Neuron (in vitro differentiated cells): ENCODE measurements at regions not wholly inside any gene's neighbourhood (a gene's known extent, or its start where the extent isn't known, plus 50 kb on each side); places are given as distances from the start of the nearest gene placed in this dataset.

ENCODE experiments used
- H2AFZ ChIP-seq: one replicate; pipeline ENCODE4 v1.6.1; 2013; ENCODE audit warnings: low read depth, mild to moderate bottlenecking, inconsistent platforms, low read length, moderate library complexity
- H3K27me3 ChIP-seq: one replicate; pipeline ENCODE4 v1.6.1; 2013; ENCODE audit warnings: low read length; ENCODE audit not compliant: insufficient read depth
- H3K36me3 ChIP-seq: one replicate; pipeline ENCODE4 v1.6.1; 2013; ENCODE audit warnings: low read length; ENCODE audit not compliant: insufficient read depth
- H3K4me1 ChIP-seq: one replicate; pipeline ENCODE4 v1.6.1; 2013; ENCODE audit warnings: low read length; ENCODE audit not compliant: insufficient read depth
- H3K4me3 ChIP-seq: 2 replicates; pipeline ENCODE4 v1.5.1; 2013; ENCODE audit warnings: mild to moderate bottlenecking, low read length, moderate library complexity
- H3K9me3 ChIP-seq: one replicate; pipeline ENCODE4 v1.6.1; 2013; ENCODE audit warnings: low read length

DNA sequence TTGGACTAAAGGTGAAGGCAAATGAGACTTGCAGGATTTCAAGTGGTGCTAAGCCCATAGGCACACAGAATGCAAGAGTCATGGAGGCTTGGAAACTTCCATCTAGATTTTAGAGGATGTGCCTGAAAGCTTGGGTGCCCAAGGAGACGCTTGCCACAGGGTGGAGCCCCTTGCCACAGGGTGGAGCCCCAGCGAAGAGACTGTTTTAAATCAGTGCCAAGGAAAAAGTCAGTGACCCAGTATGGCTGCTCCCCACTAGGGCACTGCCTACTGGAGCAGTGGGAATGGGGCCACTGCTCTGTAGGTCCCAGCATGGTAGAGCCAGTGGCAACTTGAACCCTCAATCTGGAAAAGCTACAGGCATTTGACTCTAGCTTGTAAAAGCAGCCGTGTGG lies 794.2 kb upstream of the LCORL start:
- Histone ChIP-seq H3K27me3 (no peaks in the 10 kb centered on the region), H3K4me3 (no peak overlapping the region), H3K9me3 (no peaks in the 10 kb centered on the region), H3K4me1 (no peaks in the 10 kb centered on the region), H3K36me3 (no peaks in the 10 kb centered on the region), H2AFZ (no peak overlapping the region)

GRCh38 chr4:18815081-18815778 lies 793.7 kb upstream of the LCORL start:
- Histone ChIP-seq H3K4me3 (no peak overlapping the region), H3K4me1 (no peaks in the 10 kb centered on the region), H3K36me3 (no peaks in the 10 kb centered on the region), H3K9me3 (no peaks in the 10 kb centered on the region), H3K27me3 (no peaks in the 10 kb centered on the region), H2AFZ (no peak overlapping the region)

DNA sequence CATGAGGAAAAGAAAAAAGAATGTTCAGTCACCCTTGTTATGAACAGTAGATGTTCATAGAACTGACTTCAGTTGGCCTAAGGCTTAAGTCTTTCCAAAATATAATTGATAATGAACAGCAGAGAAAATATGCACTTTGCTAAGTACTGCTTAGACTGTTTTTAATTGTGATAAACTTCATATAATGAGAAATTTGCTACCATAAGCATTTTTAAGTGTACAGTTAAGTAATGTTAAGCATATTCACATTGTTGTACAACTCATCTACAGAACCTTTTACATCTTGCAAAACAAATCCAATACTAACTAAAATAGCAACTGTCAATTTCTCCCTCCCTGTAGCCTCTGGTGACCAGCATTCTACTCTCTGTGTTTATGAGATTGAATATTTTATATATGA lies 792.2 kb upstream of the LCORL start:
- H3K4me3 ChIP-seq = no peak overlapping the region
- no peaks in the 10 kb centered on the region for H3K27me3 ChIP-seq
- H3K4me1 ChIP-seq = no peaks in the 10 kb centered on the region
- no peaks in the 10 kb centered on the region for H3K36me3 ChIP-seq
- H3K9me3 ChIP-seq = no peaks in the 10 kb centered on the region
- H2AFZ ChIP-seq = no peak overlapping the region

DNA sequence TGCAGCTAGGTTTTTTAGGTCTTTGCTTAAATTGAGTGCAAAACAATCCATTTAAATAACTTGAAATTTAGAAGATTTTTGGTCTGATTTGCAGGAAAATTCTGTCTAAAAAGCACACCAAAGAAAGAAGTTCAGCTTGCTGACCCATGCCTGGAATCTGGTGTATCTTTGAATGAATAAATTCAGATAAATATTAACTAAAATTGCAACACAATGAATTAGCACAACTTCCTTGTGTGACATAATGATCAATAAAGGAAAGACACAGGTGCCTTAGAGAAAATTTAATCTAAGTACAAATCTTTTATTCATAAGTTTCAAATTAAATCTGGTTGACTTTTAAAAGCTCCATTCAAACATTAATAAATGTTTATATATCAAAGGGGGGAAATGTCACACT lies 791.5 kb upstream of the LCORL start:
- Histone ChIP-seq H3K9me3 (no peaks in the 10 kb centered on the region), H3K27me3 (no peaks in the 10 kb centered on the region), H2AFZ (no peak overlapping the region), H3K36me3 (no peaks in the 10 kb centered on the region), H3K4me1 (no peaks in the 10 kb centered on the region), H3K4me3 (no peak overlapping the region)

DNA sequence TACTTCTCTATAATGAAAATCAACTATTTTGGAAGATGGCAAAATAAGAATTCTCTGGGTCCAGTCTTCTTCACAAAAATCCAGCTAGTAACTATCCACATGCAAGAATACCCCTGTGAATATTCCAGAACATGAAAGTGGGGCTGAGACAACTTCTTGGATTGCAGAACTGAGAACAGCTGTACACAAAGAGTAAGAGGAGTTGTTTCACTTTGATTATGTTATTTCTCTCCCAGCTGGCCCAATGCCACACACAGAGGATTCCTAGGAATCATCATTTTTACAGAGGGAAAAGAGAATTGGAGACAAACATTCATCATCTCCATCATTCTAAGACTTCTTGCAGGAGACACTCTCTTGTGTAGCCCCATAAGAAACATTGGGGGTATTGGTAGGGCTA lies 782.2 kb upstream of the LCORL start:
- no peak overlapping the region for H3K4me3 ChIP-seq
- H3K9me3 ChIP-seq = no peaks in the 10 kb centered on the region
- H3K4me1 ChIP-seq = peaks cover 6% of the 10 kb centered on the region
- no peaks in the 10 kb centered on the region for H3K27me3 ChIP-seq
- H2AFZ ChIP-seq = no peak overlapping the region
- H3K36me3 ChIP-seq = no peaks in the 10 kb centered on the region

- H3K27me3 ChIP-seq = no peaks in the 10 kb centered on the region
- H3K36me3 ChIP-seq = no peaks in the 10 kb centered on the region
- H3K4me3 ChIP-seq = no peak overlapping the region
- no peaks in the 10 kb centered on the region for H3K9me3 ChIP-seq
- no peak overlapping the region for H2AFZ ChIP-seq
- peaks cover 7% of the 10 kb centered on the region for H3K4me1 ChIP-seq
These were observed 776.6 kb upstream of the LCORL start for GRCh38 chr4:18798123-18798522.

GRCh38 chr4:18795794-18796193 lies 774.2 kb upstream of the LCORL start:
- no peaks in the 10 kb centered on the region for H3K27me3 ChIP-seq

GRCh38 chr4:18777190-18777930 lies 755.8 kb upstream of the LCORL start:
- no peaks in the 10 kb centered on the region for H3K27me3 ChIP-seq
- no peaks in the 10 kb centered on the region for H3K4me1 ChIP-seq
- no peaks in the 10 kb centered on the region for H3K36me3 ChIP-seq
- no peak overlapping the region for H2AFZ ChIP-seq
- H3K4me3 ChIP-seq = no peak overlapping the region
- H3K9me3 ChIP-seq = no peaks in the 10 kb centered on the region

More at GRCh38 chr4:18795794-18796193, 774.2 kb upstream of the LCORL start:
- no peak overlapping the region for H2AFZ ChIP-seq
- peaks cover 7% of the 10 kb centered on the region for H3K4me1 ChIP-seq
- no peaks in the 10 kb centered on the region for H3K36me3 ChIP-seq
- H3K4me3 ChIP-seq = no peak overlapping the region
- H3K9me3 ChIP-seq = no peaks in the 10 kb centered on the region

DNA sequence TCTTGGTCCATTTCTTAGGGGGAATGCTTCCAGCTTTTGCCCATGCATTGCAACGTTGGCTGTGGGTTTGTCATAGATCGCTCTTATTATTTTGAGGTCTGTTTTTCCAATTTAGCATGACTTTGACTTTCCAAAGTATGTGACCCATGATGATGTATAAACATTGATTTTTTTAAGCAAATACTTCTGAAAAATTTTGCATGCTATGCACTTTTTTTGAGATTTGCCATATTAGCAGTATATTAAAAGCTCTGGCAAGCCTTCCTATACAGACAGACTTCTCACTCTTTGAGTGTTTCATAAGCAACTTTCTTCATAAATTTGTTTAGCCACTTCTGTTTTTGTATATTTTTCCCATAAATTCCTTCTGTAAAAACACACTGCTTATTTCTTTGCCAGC lies 746.4 kb upstream of the LCORL start:
- H3K36me3 ChIP-seq = no peaks in the 10 kb centered on the region
- no peak overlapping the region for H3K4me3 ChIP-seq
- H3K4me1 ChIP-seq = no peaks in the 10 kb centered on the region
- no peaks in the 10 kb centered on the region for H3K27me3 ChIP-seq
- no peak overlapping the region for H2AFZ ChIP-seq
- no peaks in the 10 kb centered on the region for H3K9me3 ChIP-seq

DNA sequence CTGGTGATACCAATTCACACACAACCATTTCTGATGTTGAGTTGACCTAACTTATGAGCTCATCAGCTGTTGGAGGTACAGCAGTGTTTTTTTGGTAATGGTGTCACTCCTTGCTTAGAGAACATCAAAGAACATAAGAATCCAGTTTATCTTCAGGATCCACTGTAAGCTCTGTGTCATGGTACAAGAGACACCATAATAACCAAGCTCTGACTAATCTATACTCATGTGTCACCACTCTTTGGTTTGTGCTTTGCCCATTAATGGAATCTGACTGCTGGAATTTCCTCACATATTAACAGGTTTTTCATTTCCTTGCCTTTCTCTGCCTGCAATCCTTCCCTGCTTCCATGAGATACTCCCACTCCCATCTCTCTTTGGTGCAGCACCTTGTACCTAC lies 735.1 kb upstream of the LCORL start:
- Histone ChIP-seq H3K9me3 (no peaks in the 10 kb centered on the region), H3K4me3 (no peak overlapping the region), H3K36me3 (no peaks in the 10 kb centered on the region), H3K27me3 (no peaks in the 10 kb centered on the region), H3K4me1 (no peaks in the 10 kb centered on the region), H2AFZ (no peak overlapping the region)

DNA sequence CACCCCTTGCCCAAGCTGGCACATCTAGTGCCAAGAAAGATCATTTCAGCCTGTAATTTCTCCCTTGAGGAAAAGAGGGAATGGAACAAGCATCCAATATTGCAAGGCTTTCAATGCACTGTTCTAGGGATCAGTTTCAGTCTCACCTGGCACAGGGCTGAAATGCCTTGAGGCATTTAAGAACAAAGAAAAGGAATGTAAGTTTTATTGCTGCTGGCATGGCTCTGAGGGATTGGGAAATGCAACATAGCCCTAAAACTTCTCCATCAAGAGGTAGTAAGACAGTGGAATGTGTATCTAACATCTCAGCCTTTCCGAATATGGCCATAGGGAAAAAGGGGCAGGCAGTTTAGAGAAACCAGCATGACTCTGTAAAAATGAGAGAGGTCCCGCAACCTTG lies 732.6 kb upstream of the LCORL start:
- Histone ChIP-seq H2AFZ (no peak overlapping the region), H3K4me3 (no peak overlapping the region), H3K4me1 (no peaks in the 10 kb centered on the region), H3K27me3 (no peaks in the 10 kb centered on the region), H3K9me3 (no peaks in the 10 kb centered on the region), H3K36me3 (no peaks in the 10 kb centered on the region)

- Histone ChIP-seq H3K27me3 (no peaks in the 10 kb centered on the region), H3K4me1 (no peaks in the 10 kb centered on the region), H3K9me3 (no peaks in the 10 kb centered on the region), H3K4me3 (no peak overlapping the region), H3K36me3 (no peaks in the 10 kb centered on the region), H2AFZ (no peak overlapping the region)
These were observed 729.5 kb upstream of the LCORL start for GRCh38 chr4:18751083-18751482.

DNA sequence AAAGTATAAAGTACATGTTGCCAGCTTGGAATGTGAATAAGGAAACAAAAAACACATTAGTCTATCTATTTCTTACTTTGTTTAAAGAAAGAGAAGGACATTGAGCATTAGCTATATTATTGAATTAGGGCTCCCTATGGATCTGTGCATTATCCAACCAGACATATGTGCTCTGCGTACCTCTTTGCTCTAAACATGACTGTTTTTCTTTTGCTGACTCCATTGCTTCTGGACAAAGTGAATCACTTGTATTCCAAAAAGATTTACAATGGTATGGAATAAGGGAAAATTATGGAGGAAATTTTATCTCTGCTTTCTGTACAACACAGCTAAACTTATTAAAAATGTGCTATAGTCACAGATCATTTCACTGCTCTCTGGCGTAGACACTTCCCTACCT lies 727.8 kb upstream of the LCORL start:
- no peaks in the 10 kb centered on the region for H3K36me3 ChIP-seq
- H2AFZ ChIP-seq = no peak overlapping the region
- H3K27me3 ChIP-seq = no peaks in the 10 kb centered on the region
- H3K4me3 ChIP-seq = no peak overlapping the region
- no peaks in the 10 kb centered on the region for H3K4me1 ChIP-seq
- H3K9me3 ChIP-seq = no peaks in the 10 kb centered on the region

DNA sequence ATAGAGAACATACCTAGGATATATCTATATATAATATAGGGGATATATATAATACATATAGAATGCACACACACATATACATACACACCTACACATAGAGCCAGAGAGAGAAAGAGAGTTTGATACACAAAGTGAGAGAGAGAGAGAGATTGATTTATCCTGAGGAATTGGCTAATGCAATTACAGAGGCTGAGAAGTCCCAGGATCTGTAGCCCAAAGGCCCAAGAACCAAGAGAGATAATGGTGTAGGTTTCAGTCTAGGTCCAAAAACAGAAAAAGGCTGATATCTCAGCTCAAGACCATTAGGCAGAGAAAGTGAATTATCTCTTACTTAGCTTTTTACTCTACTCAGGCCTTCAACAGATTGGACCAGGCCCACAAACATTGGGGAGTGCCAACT lies 715.0 kb upstream of the LCORL start:
- Histone ChIP-seq H3K36me3 (no peaks in the 10 kb centered on the region), H3K4me1 (peaks cover 8% of the 10 kb centered on the region), H3K27me3 (no peaks in the 10 kb centered on the region)

More for the DNA sequence above, 715.0 kb upstream of the LCORL start:
- Histone ChIP-seq H3K4me3 (no peak overlapping the region), H2AFZ (no peak overlapping the region), H3K9me3 (no peaks in the 10 kb centered on the region)
